B cell (primary cell): ENCODE measurements at regions not wholly inside any gene's neighbourhood (a gene's known extent, or its start where the extent isn't known, plus 50 kb on each side); places are given as distances from the start of the nearest gene placed in this dataset.

Experiments used
- ATAC-seq: fragments of 200-7000 bp; cut with Tn5 transposase; one replicate; pipeline ENCODE4 v1.10.0; 2021; ENCODE audit warnings: low read depth, mild to moderate bottlenecking, moderate number of reproducible peaks, moderate library complexity
- CTCF ChIA-PET: fragments of 350-600 bp; sonication (Branson Sonifier 250); formaldehyde crosslinking; loops from one replicate; lab custom pipeline; 2021; ENCODE audit warnings: antibody characterized with exemption, inconsistent platforms; lab: Charles Lee
- POLR2A ChIA-PET: fragments of 350-600 bp; sonication (Branson Sonifier 250); formaldehyde crosslinking; loops from one replicate; lab custom pipeline; 2021; ENCODE audit warnings: antibody characterized with exemption; lab: Charles Lee
- DNase-seq: peaks from one replicate; pipeline ENCODE4 v3.0.0; 2013
- H2AFZ ChIP-seq: 2 replicates; pipeline ENCODE4 v1.6.1; 2012; ENCODE audit warnings: mild to moderate bottlenecking, low read depth, low read length; ENCODE audit not compliant: insufficient read depth, poor library complexity, severe bottlenecking
- H3K27ac ChIP-seq, 2 donors: 1 replicate in 1 of 2; 2 replicates in 1 of 2; pipeline ENCODE4 v1.5.1; 2012 to 2013; ENCODE audit warnings: low read length in 2 of 2, mild to moderate bottlenecking in 2 of 2, moderate library complexity in 1 of 2
- H3K27me3 ChIP-seq, 4 experiments: fragments of 200-600 bp in 1 of 4; sonication (generic) in 1 of 4; replicated peaks in 1 of 4; 1 replicate in 2 of 4; 2 replicates in 2 of 4; pipeline versions ENCODE4 v1.6.1 to v1.7.0; 2013 to 2016; ENCODE audit warnings: low read length in 3 of 4, mild to moderate bottlenecking in 2 of 4, mixed read lengths in 1 of 4, moderate library complexity in 1 of 4; ENCODE audit not compliant: insufficient read depth in 4 of 4, control insufficient read depth in 3 of 4; ENCODE audit errors: control extremely low read depth in 1 of 4
- H3K36me3 ChIP-seq, 2 experiments: replicated peaks in 1 of 2; 1 replicate in 1 of 2; 2 replicates in 1 of 2; pipeline versions ENCODE4 v1.6.1 to v1.7.1; 2013; ENCODE audit warnings: low read length in 1 of 2; ENCODE audit not compliant: insufficient read depth in 2 of 2, control insufficient read depth in 1 of 2; ENCODE audit errors: control extremely low read depth in 1 of 2, extremely low read depth in 1 of 2
- H3K4me1 ChIP-seq, 2 donors: fragments of 200-600 bp in 1 of 2; sonication (generic) in 1 of 2; 1 replicate in 1 of 2; 2 replicates in 1 of 2; pipeline versions ENCODE4 v1.5.1 to v1.6.1; 2013 to 2017; ENCODE audit warnings: low read length in 2 of 2; ENCODE audit not compliant: control insufficient read depth in 2 of 2, insufficient read depth in 2 of 2
- H3K4me2 ChIP-seq: replicated peaks from 2 replicates; pipeline ENCODE3; 2012; ENCODE audit warnings: mild to moderate bottlenecking, low read depth, low read length; ENCODE audit not compliant: poor library complexity, severe bottlenecking
- H3K4me3 ChIP-seq, 5 experiments: fragments of 200-600 bp in 1 of 5; sonication (generic) in 1 of 5; 1 replicate in 3 of 5; 2 replicates in 2 of 5; pipeline versions ENCODE4 v1.5.1 to v1.7.0; 2011 to 2016; ENCODE audit warnings: low read length in 4 of 5, mild to moderate bottlenecking in 4 of 5, low read depth in 2 of 5, control low read depth in 1 of 5, moderate library complexity in 1 of 5; ENCODE audit not compliant: insufficient read depth in 1 of 5; ENCODE audit errors: control extremely low read depth in 1 of 5, extremely low read depth in 1 of 5
- H3K79me2 ChIP-seq: fragments of 200-600 bp; sonication (generic); one replicate; pipeline ENCODE4 v1.6.0; 2016; ENCODE audit warnings: low read length; ENCODE audit not compliant: control insufficient read depth, insufficient read depth
- H3K9ac ChIP-seq: fragments of 200-600 bp; sonication (generic); 2 replicates; pipeline ENCODE4 v1.6.1; 2017; ENCODE audit warnings: mild to moderate bottlenecking, low read length, moderate library complexity
- H3K9me3 ChIP-seq, 3 donors: one replicate each; pipeline versions ENCODE4 v1.6.1 to v1.7.1; 2013; ENCODE audit warnings: low read length in 2 of 3; ENCODE audit not compliant: control insufficient read depth in 2 of 3, insufficient read depth in 1 of 3; ENCODE audit errors: control extremely low read depth in 1 of 3
- H4K20me1 ChIP-seq: 2 replicates; pipeline ENCODE4 v1.6.0; 2012; ENCODE audit warnings: mild to moderate bottlenecking, low read length; ENCODE audit not compliant: insufficient read depth, control insufficient read depth, poor library complexity, severe bottlenecking
- H3K27ac Mint-ChIP-seq: one replicate; pipeline ENCODE4 v1.8.0; 2021; ENCODE audit warnings: mixed read lengths
- H3K27me3 Mint-ChIP-seq: one replicate; pipeline ENCODE4 v1.8.0; 2021; ENCODE audit warnings: mixed read lengths
- H3K4me1 Mint-ChIP-seq: one replicate; pipeline ENCODE4 v1.8.0; 2021; ENCODE audit warnings: mixed read lengths
- H3K4me3 Mint-ChIP-seq: one replicate; pipeline ENCODE4 v1.8.0; 2021; ENCODE audit warnings: mixed read lengths
- H3K9me3 Mint-ChIP-seq: one replicate; pipeline ENCODE4 v1.8.0; 2022; ENCODE audit warnings: mixed read lengths; ENCODE audit not compliant: insufficient read depth
- EZH2 ChIP-seq: IDR thresholded peaks from 2 replicates; pipeline ENCODE4 v1.6.1; 2012; ENCODE audit warnings: borderline replicate concordance, low read depth, mild to moderate bottlenecking, moderate library complexity, low read length; ENCODE audit not compliant: insufficient read depth, poor library complexity, severe bottlenecking
- WGBS: methylation state at CpG from one replicate; pipeline ENCODE4 v1.1.5; 2013; ENCODE audit warnings: missing lambda C conversion rate; ENCODE audit not compliant: insufficient coverage; 5-methylcytosine and 5-hydroxymethylcytosine counted together
- intact Hi-C: fragments of 100-400 bp; cut with micrococcal nuclease; formaldehyde crosslinking; loops from one replicate; pipeline ENCODE4 v1.10.0; 2022
- TF ChIP-seq, protein P1 (sequence below): fragments of 200-600 bp; IDR thresholded peaks from one replicate; pipeline ENCODE4 v1.8.0; 2022; ENCODE audit warnings: antibody characterized with exemption, mild to moderate bottlenecking

GRCh38 chr6:47363736-47364135 lies 54.0 kb upstream of the TNFRSF21 start:
- no peaks in the 10 kb centered on the region for H3K36me3 ChIP-seq
- ATAC-seq: no peak
- Mint-ChIP-seq H3K4me3 (no peak overlapping the region), H3K27me3 (no peaks in the 10 kb centered on the region), H3K27ac (no peak overlapping the region), H3K9me3 (no peaks in the 10 kb centered on the region), H3K4me1 (peaks cover 22% of the 10 kb centered on the region)
- no peak overlapping the region for H3K4me3 ChIP-seq
- TF ChIP-seq, protein P1, sequence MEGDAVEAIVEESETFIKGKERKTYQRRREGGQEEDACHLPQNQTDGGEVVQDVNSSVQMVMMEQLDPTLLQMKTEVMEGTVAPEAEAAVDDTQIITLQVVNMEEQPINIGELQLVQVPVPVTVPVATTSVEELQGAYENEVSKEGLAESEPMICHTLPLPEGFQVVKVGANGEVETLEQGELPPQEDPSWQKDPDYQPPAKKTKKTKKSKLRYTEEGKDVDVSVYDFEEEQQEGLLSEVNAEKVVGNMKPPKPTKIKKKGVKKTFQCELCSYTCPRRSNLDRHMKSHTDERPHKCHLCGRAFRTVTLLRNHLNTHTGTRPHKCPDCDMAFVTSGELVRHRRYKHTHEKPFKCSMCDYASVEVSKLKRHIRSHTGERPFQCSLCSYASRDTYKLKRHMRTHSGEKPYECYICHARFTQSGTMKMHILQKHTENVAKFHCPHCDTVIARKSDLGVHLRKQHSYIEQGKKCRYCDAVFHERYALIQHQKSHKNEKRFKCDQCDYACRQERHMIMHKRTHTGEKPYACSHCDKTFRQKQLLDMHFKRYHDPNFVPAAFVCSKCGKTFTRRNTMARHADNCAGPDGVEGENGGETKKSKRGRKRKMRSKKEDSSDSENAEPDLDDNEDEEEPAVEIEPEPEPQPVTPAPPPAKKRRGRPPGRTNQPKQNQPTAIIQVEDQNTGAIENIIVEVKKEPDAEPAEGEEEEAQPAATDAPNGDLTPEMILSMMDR: no peak
- TF ChIP-seq EZH2: no peak
- ChIA-PET CTCF (no interaction called here), POLR2A (no interaction called here)
- no peaks in the 10 kb centered on the region for H3K9me3 ChIP-seq
- H3K4me1 ChIP-seq: peaks cover 17 to 24% of the 10 kb centered on the region in 2 donors
- intact Hi-C loops: no loop called here
- no peak overlapping the region for H3K9ac ChIP-seq
- H2AFZ ChIP-seq: no peak overlapping the region
- no peaks in the 10 kb centered on the region for H4K20me1 ChIP-seq
- no peak for DNase-seq
- H3K27ac ChIP-seq: no peak overlapping the region
- no peaks in the 10 kb centered on the region for H3K27me3 ChIP-seq
- no peak overlapping the region for H3K4me2 ChIP-seq
- no peaks in the 10 kb centered on the region for H3K79me2 ChIP-seq

- intact Hi-C loops: no loop called here
- Histone ChIP-seq H3K4me2 (no peak overlapping the region), H3K36me3 (no peaks in the 10 kb centered on the region), H2AFZ (no peak overlapping the region), H3K27ac (no peak overlapping the region), H4K20me1 (no peaks in the 10 kb centered on the region), H3K4me1 (peaks cover 0 to 2% of the 10 kb centered on the region in 2 donors), H3K9ac (no peak overlapping the region), H3K27me3 (no peaks in the 10 kb centered on the region), H3K4me3 (no peak overlapping the region), H3K79me2 (no peaks in the 10 kb centered on the region), H3K9me3 (no peaks in the 10 kb centered on the region)
- Mint-ChIP-seq H3K4me1 (peaks cover 2% of the 10 kb centered on the region), H3K4me3 (no peak overlapping the region), H3K27ac (no peak overlapping the region), H3K27me3 (no peaks in the 10 kb centered on the region), H3K9me3 (no peaks in the 10 kb centered on the region)
- ChIA-PET CTCF (no interaction called here), POLR2A (no interaction called here)
- WGBS: no CpG with 5 or more reads among the region's 2 CpGs
- ATAC-seq: no peak
- no peak for DNase-seq
- TF ChIP-seq, protein P1: no peak
- TF ChIP-seq EZH2: no peak
Observed at GRCh38 chr6:47366335-47366890, 56.7 kb upstream of the TNFRSF21 start.
